A549 (cell line): ENCODE measurements at regions not wholly inside any gene's neighbourhood (a gene's known extent, or its start where the extent isn't known, plus 50 kb on each side); places are given as distances from the start of the nearest gene placed in this dataset.

Experiments
- ATAC-seq, 2 experiments: fragments of 200-7000 bp in 1 of 2; fragments of >200 bp in 1 of 2; cut with Nextera tagmentation in 1 of 2; cut with Tn5 transposase in 1 of 2; 3 replicates each; pipeline versions ENCODE4 v1.8.0 to v1.9.1; 2018 to 2020; ENCODE audit warnings: mild to moderate bottlenecking in 1 of 2, moderate library complexity in 1 of 2
- CTCF ChIA-PET: fragments of 300-600 bp; sonication (Branson Sonifier 250); formaldehyde crosslinking; extraction: SDS; loops from one replicate; lab custom pipeline; 2021; ENCODE audit warnings: antibody characterized with exemption, inconsistent platforms; lab: Yijun Ruan, JAX
- POLR2A ChIA-PET: fragments of 350-600 bp; formaldehyde crosslinking; extraction: SDS; loops from one replicate; lab custom pipeline; 2021; ENCODE audit warnings: antibody characterized with exemption, inconsistent platforms; lab: Yijun Ruan, JAX
- DNase-seq, 2 experiments: peaks; one replicate each; pipeline versions ENCODE4 v3.0.0 to v3.0.0-alpha.2; 2011 to 2016; ENCODE audit warnings: low read depth in 1 of 2, low spot score in 1 of 2
- FAIRE-seq: peaks from 2 replicates; lab custom pipeline; 2011; peaks lifted over from hg19 to GRCh38; lab: Jason Lieb, UNC
- H3K27ac ChIP-seq, 2 experiments: fragments of >200 bp; sonication (Bioruptor Twin); formaldehyde crosslinking; 3 replicates each; pipeline ENCODE4 v1.5.1; 2016 to 2017
- H3K4me1 ChIP-seq: fragments of >200 bp; sonication (Bioruptor Twin); formaldehyde crosslinking; 3 replicates; pipeline ENCODE4 v1.6.1; 2016
- H3K4me2 ChIP-seq: fragments of >200 bp; sonication (Bioruptor Twin); formaldehyde crosslinking; 3 replicates; pipeline ENCODE4 v1.6.1; 2016
- H3K4me3 ChIP-seq: fragments of >200 bp; sonication (Bioruptor Twin); formaldehyde crosslinking; 3 replicates; pipeline ENCODE4 v1.5.1; 2016
- H3K9me3 ChIP-seq: fragments of >200 bp; sonication (Bioruptor Twin); formaldehyde crosslinking; 3 replicates; pipeline ENCODE4 v1.6.1; 2016
- CBX8 ChIP-seq: fragments of 200-600 bp; sonication (generic); IDR thresholded peaks from 2 replicates; pipeline ENCODE4 v1.6.1; 2016
- CEBPB ChIP-seq, 2 experiments: fragments of >200 bp in 1 of 2; sonication (Bioruptor Twin) in 1 of 2; formaldehyde crosslinking in 1 of 2; IDR thresholded peaks; 2 replicates each; pipeline ENCODE4 v1.6.1; 2012 to 2016
- E2F6 ChIP-seq: IDR thresholded peaks from 2 replicates; pipeline ENCODE4 v1.6.1; 2012; ENCODE audit warnings: low read depth, borderline replicate concordance
- EHMT2 ChIP-seq: fragments of 200-600 bp; sonication (generic); IDR thresholded peaks from 2 replicates; pipeline ENCODE4 v1.6.1; 2016; ENCODE audit warnings: antibody characterized with exemption, low read depth, mild to moderate bottlenecking, moderate library complexity
- ELK1 ChIP-seq: fragments of 150-350 bp; IDR thresholded peaks from 2 replicates; pipeline ENCODE4 v1.6.1; 2014; ENCODE audit warnings: low read depth, mild to moderate bottlenecking, low read length
- ESRRA ChIP-seq: fragments of 150-350 bp; IDR thresholded peaks from 2 replicates; pipeline ENCODE4 v1.6.1; 2014; ENCODE audit warnings: mild to moderate bottlenecking, low read length, borderline replicate concordance
- FOSB ChIP-seq: fragments of 250-450 bp; sonication (Bioruptor Pico); IDR thresholded peaks from 2 replicates; pipeline ENCODE4 v1.5.0; 2020; ENCODE audit warnings: mild to moderate bottlenecking, moderate library complexity
- FOXS1 ChIP-seq: fragments of 250-450 bp; sonication (Bioruptor Pico); IDR thresholded peaks from 2 replicates; pipeline ENCODE4 v1.5.0; 2020; ENCODE audit warnings: mild to moderate bottlenecking, moderate library complexity
- GATA3 ChIP-seq: IDR thresholded peaks from 2 replicates; pipeline ENCODE4 v1.6.1; 2012; ENCODE audit warnings: borderline replicate concordance
- HES2 ChIP-seq: fragments of >200 bp; sonication (Bioruptor Twin); formaldehyde crosslinking; IDR thresholded peaks from 2 replicates; pipeline ENCODE4 v1.6.1; 2016
- HEYL ChIP-seq: fragments of 250-450 bp; sonication (Bioruptor Pico); IDR thresholded peaks from 2 replicates; pipeline ENCODE4 v1.8.0; 2021; ENCODE audit warnings: mild to moderate bottlenecking, moderate library complexity
- HMGXB4 ChIP-seq: fragments of 250-450 bp; sonication (Bioruptor Pico); IDR thresholded peaks from 2 replicates; pipeline ENCODE4 v1.5.0; 2021; ENCODE audit warnings: mild to moderate bottlenecking, moderate library complexity, borderline replicate concordance
- HOXA7 ChIP-seq: fragments of 250-450 bp; sonication (Bioruptor Pico); IDR thresholded peaks from 2 replicates; pipeline ENCODE4 v1.5.0; 2020; ENCODE audit warnings: mild to moderate bottlenecking, moderate library complexity
- HOXB5 ChIP-seq: fragments of 250-450 bp; sonication (Bioruptor Pico); IDR thresholded peaks from 2 replicates; pipeline ENCODE4 v1.5.0; 2020; ENCODE audit warnings: mild to moderate bottlenecking, moderate library complexity
- JUN ChIP-seq, 2 experiments: fragments of >200 bp; sonication (Bioruptor Twin); formaldehyde crosslinking; IDR thresholded peaks; 2 replicates in 1 of 2; 3 replicates in 1 of 2; pipeline ENCODE4 v1.6.1; 2016 to 2017
- JUNB ChIP-seq: fragments of >200 bp; sonication (Bioruptor Twin); formaldehyde crosslinking; IDR thresholded peaks from 2 replicates; pipeline ENCODE4 v1.6.1; 2016
- KDM5A ChIP-seq: fragments of 200-600 bp; sonication (generic); IDR thresholded peaks from 2 replicates; pipeline ENCODE4 v1.6.1; 2016; ENCODE audit warnings: antibody characterized with exemption, mild to moderate bottlenecking
- MAFK ChIP-seq: fragments of 450-650 bp; IDR thresholded peaks from 2 replicates; pipeline ENCODE4 v1.6.1; 2014; ENCODE audit not compliant: partially characterized antibody
- MAZ ChIP-seq: fragments of 150-350 bp; IDR thresholded peaks from 2 replicates; pipeline ENCODE4 v1.6.1; 2014; ENCODE audit warnings: antibody characterized with exemption, low read depth, low read length, borderline replicate concordance
- MYC ChIP-seq: IDR thresholded peaks from 2 replicates; pipeline ENCODE4 v1.6.1; 2012; ENCODE audit warnings: mild to moderate bottlenecking, inconsistent platforms, low read length, improper control_type of control experiment, borderline replicate concordance
- NFE2L2 ChIP-seq: fragments of 150-350 bp; conservative IDR thresholded peaks from 2 replicates; pipeline ENCODE4 v1.6.1; 2014; ENCODE audit warnings: low read length
- PHF8 ChIP-seq: fragments of 200-600 bp; sonication (generic); IDR thresholded peaks from 2 replicates; pipeline ENCODE4 v1.6.1; 2016; ENCODE audit warnings: low read depth, mild to moderate bottlenecking, antibody characterized with exemption, moderate library complexity, borderline replicate concordance
- POLR2AphosphoS2 ChIP-seq: conservative IDR thresholded peaks from 2 replicates; pipeline ENCODE4 v1.6.1; 2012; ENCODE audit warnings: low read length, improper control_type of control experiment, inconsistent platforms
- RARB ChIP-seq: fragments of 250-450 bp; sonication (Bioruptor Pico); IDR thresholded peaks from 2 replicates; pipeline ENCODE4 v1.8.0; 2021; ENCODE audit warnings: mild to moderate bottlenecking, moderate library complexity
- RFX5 ChIP-seq: fragments of 450-650 bp; IDR thresholded peaks from 2 replicates; pipeline ENCODE4 v1.7.1; 2014; ENCODE audit warnings: antibody characterized with exemption, mild to moderate bottlenecking, moderate library complexity
- TFCP2L1 ChIP-seq: fragments of 250-450 bp; sonication (Bioruptor Pico); IDR thresholded peaks from 2 replicates; pipeline ENCODE4 v1.5.0; 2021; ENCODE audit warnings: mild to moderate bottlenecking
- ZC3H11A ChIP-seq: fragments of 450-650 bp; IDR thresholded peaks from 2 replicates; pipeline ENCODE4 v1.6.1; 2014; ENCODE audit warnings: antibody characterized with exemption, mild to moderate bottlenecking
- ZSCAN20 ChIP-seq: fragments of 250-450 bp; sonication (Bioruptor Pico); IDR thresholded peaks from 2 replicates; pipeline ENCODE4 v1.8.0; 2022; ENCODE audit warnings: mild to moderate bottlenecking, moderate library complexity
- WGBS: methylation state at CpG from one replicate; pipeline ENCODE4 v1.1.6; 2017; ENCODE audit errors: missing lambda C conversion rate; 5-methylcytosine and 5-hydroxymethylcytosine counted together

GRCh38 chr3:116785226-116785625 lies 75.6 kb downstream of the TUSC7 start:
- no peak overlapping the region for H3K27ac ChIP-seq
- ATAC-seq (no peak), DNase-seq (no peak), FAIRE-seq (no peak)
- H3K9me3 ChIP-seq, result no peaks in the 10 kb centered on the region
- no peak overlapping the region for H3K4me2 ChIP-seq
- POLR2A ChIA-PET, result no interaction called here
- H3K4me3 ChIP-seq, result no peak overlapping the region
- TF ChIP-seq JUNB, result no peak
- TF ChIP-seq ZSCAN20 (CRISPR knock-in tag), result no peak
- TF ChIP-seq RARB, result no peak
- TF ChIP-seq E2F6, result no peak
- TF ChIP-seq EHMT2, result no peak
- no peak for TF ChIP-seq ZC3H11A
- TF ChIP-seq KDM5A, result no peak
- TF ChIP-seq FOXS1 (CRISPR knock-in tag), result no peak
- TF ChIP-seq MAZ, result no peak
- no peak for TF ChIP-seq MYC
- no peak for TF ChIP-seq RFX5
- TF ChIP-seq ELK1, result no peak
- no peak for TF ChIP-seq NFE2L2
- no peak for TF ChIP-seq MAFK
- no peak for TF ChIP-seq CBX8
- TF ChIP-seq PHF8, result no peak
- no peak for TF ChIP-seq HOXA7 (CRISPR knock-in tag)
- CTCF ChIA-PET, result interaction anchor here (0.9 kb wide), 1 partner anchor 14 kb away, joined by 6 read pairs; no protein-coding TSS in a partner anchor
- 19% methylated on average over 3 of the region's 3 CpGs for WGBS
- H3K4me1 ChIP-seq, result no peaks in the 10 kb centered on the region

- Histone ChIP-seq H3K4me2 (no peak overlapping the region), H3K9me3 (no peaks in the 10 kb centered on the region), H3K4me1 (no peaks in the 10 kb centered on the region), H3K4me3 (no peak overlapping the region), H3K27ac (no peak overlapping the region)
- ATAC-seq (no peak), DNase-seq (no peak), FAIRE-seq (no peak)
- CTCF ChIA-PET, result no interaction called here
- POLR2A ChIA-PET, result no interaction called here
- TF ChIP-seq CEBPB (IDR thresholded peaks at IDR 0.05) (no peak), KDM5A (no peak), GATA3 (no peak), MAZ (no peak), HOXB5 (CRISPR knock-in tag) (no peak), POLR2AphosphoS2 (no peak), MYC (no peak), ZSCAN20 (CRISPR knock-in tag) (no peak), HES2 (no peak), RARB (no peak), HEYL (CRISPR knock-in tag) (no peak), ELK1 (no peak), E2F6 (no peak), JUN (IDR thresholded peaks at IDR 0.05) (no peak), ESRRA (no peak), HMGXB4 (no peak), FOSB (CRISPR knock-in tag) (no peak), TFCP2L1 (CRISPR knock-in tag) (no peak)
Observed at GRCh38 chr3:116802651-116803050, 93.1 kb downstream of the TUSC7 start.
